HEK293 (cell line): ENCODE measurements at regions not wholly inside any gene's neighbourhood (a gene's known extent, or its start where the extent isn't known, plus 50 kb on each side); places are given as distances from the start of the nearest gene placed in this dataset.

Experiments used
- CTCF ChIA-PET: fragments of 350-600 bp; formaldehyde crosslinking; extraction: SDS; loops from one replicate; lab custom pipeline; 2021; ENCODE audit warnings: antibody characterized with exemption; lab: Yijun Ruan, JAX
- POLR2A ChIA-PET: fragments of 300-600 bp; formaldehyde crosslinking; extraction: SDS; loops from one replicate; lab custom pipeline; 2020; ENCODE audit warnings: antibody characterized with exemption, inconsistent platforms; lab: Yijun Ruan, JAX
- H3K27ac ChIP-seq: fragments of 200-500 bp; sonication (Bioruptor generic); 2 replicates; pipeline ENCODE4 v1.5.1; 2014; ENCODE audit warnings: low read depth, low read length, control low read depth, inconsistent platforms; ENCODE audit errors: extremely low read depth
- H3K36me3 ChIP-seq, 2 experiments: fragments of 200-500 bp in 1 of 2; sonication (Bioruptor generic) in 1 of 2; 1 replicate in 1 of 2; 2 replicates in 1 of 2; pipeline ENCODE4 v1.5.1; 2014 to 2017; ENCODE audit warnings: inconsistent platforms in 2 of 2, low read length in 2 of 2; ENCODE audit not compliant: control insufficient read depth in 2 of 2, insufficient read depth in 1 of 2
- H3K4me1 ChIP-seq: fragments of 200-500 bp; sonication (Bioruptor generic); 2 replicates; pipeline ENCODE4 v1.5.1; 2014; ENCODE audit warnings: mild to moderate bottlenecking, low read length, inconsistent platforms; ENCODE audit not compliant: control insufficient read depth, insufficient read depth
- H3K4me3 ChIP-seq: 2 replicates; pipeline ENCODE4 v1.5.1; 2011; ENCODE audit warnings: low read depth, mild to moderate bottlenecking, control low read depth, low read length, moderate library complexity
- H3K9me3 ChIP-seq: fragments of 200-500 bp; sonication (Bioruptor generic); 2 replicates; pipeline ENCODE4 v1.5.1; 2014; ENCODE audit warnings: low read depth, low read length, inconsistent platforms; ENCODE audit not compliant: control insufficient read depth, insufficient read depth
- MEIS1 ChIP-seq: sonication (generic); formaldehyde crosslinking; IDR thresholded peaks from 2 replicates; pipeline ENCODE4 v1.8.1; 2022; ENCODE audit warnings: missing genetic modification reagents, mild to moderate bottlenecking, borderline replicate concordance
- PRDM2 ChIP-seq: fragments of 450-650 bp; formaldehyde crosslinking; IDR thresholded peaks from 2 replicates; pipeline ENCODE4 v1.5.1; 2016; ENCODE audit warnings: missing biosample characterization, missing genetic modification characterization, borderline replicate concordance
- TCF7L2 ChIP-seq: IDR thresholded peaks from 2 replicates; pipeline ENCODE4 v1.6.1; 2011; ENCODE audit warnings: low read depth, mild to moderate bottlenecking, inconsistent platforms, low read length, moderate library complexity, borderline replicate concordance
- ZNF132 ChIP-seq: fragments of 450-650 bp; formaldehyde crosslinking; IDR thresholded peaks from 2 replicates; pipeline ENCODE4 v1.5.1; 2017; ENCODE audit warnings: missing biosample characterization, missing genetic modification characterization, borderline replicate concordance
- ZNF140 ChIP-seq: fragments of 450-650 bp; formaldehyde crosslinking; IDR thresholded peaks from 2 replicates; pipeline ENCODE4 v1.5.1; 2016; ENCODE audit warnings: missing biosample characterization, missing genetic modification characterization
- ZNF146 ChIP-seq: fragments of 450-650 bp; formaldehyde crosslinking; IDR thresholded peaks from 2 replicates; pipeline ENCODE4 v1.5.1; 2016; ENCODE audit warnings: missing biosample characterization, missing genetic modification characterization
- ZNF155 ChIP-seq: fragments of 450-650 bp; formaldehyde crosslinking; IDR thresholded peaks from 2 replicates; pipeline ENCODE4 v1.5.1; 2016; ENCODE audit warnings: missing biosample characterization, missing genetic modification characterization
- ZNF223 ChIP-seq: fragments of 450-650 bp; formaldehyde crosslinking; IDR thresholded peaks from 2 replicates; pipeline ENCODE4 v1.5.1; 2016; ENCODE audit warnings: missing biosample characterization, missing genetic modification characterization
- ZNF26 ChIP-seq: fragments of 450-650 bp; formaldehyde crosslinking; IDR thresholded peaks from 2 replicates; pipeline ENCODE4 v1.5.1; 2016; ENCODE audit warnings: missing biosample characterization, missing genetic modification characterization
- ZNF266 ChIP-seq: fragments of 450-650 bp; formaldehyde crosslinking; IDR thresholded peaks from 2 replicates; pipeline ENCODE4 v1.5.1; 2016; ENCODE audit warnings: missing biosample characterization, missing genetic modification characterization, low read depth
- ZNF404 ChIP-seq: fragments of 450-650 bp; formaldehyde crosslinking; IDR thresholded peaks from 2 replicates; pipeline ENCODE4 v1.5.1; 2017; ENCODE audit warnings: missing biosample characterization, missing genetic modification characterization
- ZNF571 ChIP-seq: fragments of 450-650 bp; formaldehyde crosslinking; IDR thresholded peaks from 2 replicates; pipeline ENCODE4 v1.5.0; 2017; ENCODE audit warnings: missing biosample characterization, missing genetic modification characterization
- ZNF623 ChIP-seq: fragments of 450-650 bp; formaldehyde crosslinking; IDR thresholded peaks from 2 replicates; pipeline ENCODE4 v1.5.1; 2016; ENCODE audit warnings: missing biosample characterization, missing genetic modification characterization
- ZNF692 ChIP-seq: fragments of 450-650 bp; formaldehyde crosslinking; IDR thresholded peaks from 2 replicates; pipeline ENCODE4 v1.5.1; 2016; ENCODE audit warnings: missing biosample characterization, missing genetic modification characterization
- ZNF837 ChIP-seq: fragments of 450-650 bp; formaldehyde crosslinking; IDR thresholded peaks from 2 replicates; pipeline ENCODE4 v1.5.1; 2016; ENCODE audit warnings: missing biosample characterization, missing genetic modification characterization
- TF ChIP-seq, protein P1 (sequence below): fragments of 450-650 bp; formaldehyde crosslinking; IDR thresholded peaks from 2 replicates; pipeline ENCODE4 v1.5.1; 2016; ENCODE audit warnings: missing biosample characterization, missing genetic modification characterization

- TF ChIP-seq ZNF140, result no peak
- no peak for TF ChIP-seq ZNF223
- TF ChIP-seq TCF7L2, result no peak
- no peak for TF ChIP-seq PRDM2
- no peak for TF ChIP-seq ZNF132 (tag by site-specific recombination)
- no peak for TF ChIP-seq MEIS1 (CRISPR knock-in tag)
- TF ChIP-seq ZNF692 (tag by site-specific recombination), result no peak
- no peak for TF ChIP-seq ZNF26 (tag by site-specific recombination)
- no peak for TF ChIP-seq ZNF146 (tag by site-specific recombination)
- no peak for TF ChIP-seq ZNF571
- TF ChIP-seq, protein P1, sequence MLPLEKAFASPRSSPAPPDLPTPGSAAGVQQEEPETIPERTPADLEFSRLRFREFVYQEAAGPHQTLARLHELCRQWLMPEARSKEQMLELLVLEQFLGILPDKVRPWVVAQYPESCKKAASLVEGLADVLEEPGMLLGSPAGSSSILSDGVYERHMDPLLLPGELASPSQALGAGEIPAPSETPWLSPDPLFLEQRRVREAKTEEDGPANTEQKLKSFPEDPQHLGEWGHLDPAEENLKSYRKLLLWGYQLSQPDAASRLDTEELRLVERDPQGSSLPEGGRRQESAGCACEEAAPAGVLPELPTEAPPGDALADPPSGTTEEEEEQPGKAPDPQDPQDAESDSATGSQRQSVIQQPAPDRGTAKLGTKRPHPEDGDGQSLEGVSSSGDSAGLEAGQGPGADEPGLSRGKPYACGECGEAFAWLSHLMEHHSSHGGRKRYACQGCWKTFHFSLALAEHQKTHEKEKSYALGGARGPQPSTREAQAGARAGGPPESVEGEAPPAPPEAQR (tag by site-specific recombination), result no peak
- TF ChIP-seq ZNF404 (tag by site-specific recombination), result no peak
- no peak for TF ChIP-seq ZNF837 (tag by site-specific recombination)
- no peak for TF ChIP-seq ZNF155 (tag by site-specific recombination)
- TF ChIP-seq ZNF266 (tag by site-specific recombination), result no peak
- no peak for TF ChIP-seq ZNF623
- Histone ChIP-seq H3K27ac (no peak overlapping the region), H3K4me3 (no peak overlapping the region), H3K9me3 (no peaks in the 10 kb centered on the region), H3K36me3 (no peaks in the 10 kb centered on the region), H3K4me1 (no peaks in the 10 kb centered on the region)
- POLR2A ChIA-PET, result no interaction called here
- CTCF ChIA-PET, result no interaction called here
Measured at GRCh38 chr10:128868481-128868880, 598.6 kb upstream of the MGMT start.
